ENCODE measurements at regions not wholly inside any gene's neighbourhood (a gene's known extent, or its start where the extent isn't known, plus 50 kb on each side); places are given as distances from the start of the nearest gene placed in this dataset.
"Not testable (repeated sequence)": the region's sequence is repeated elsewhere in the genome, so short reads cannot be mapped to it uniquely, and the experiment has no call there.

GRCh38 chr1:184878602-184879001 lies 95.7 kb downstream of the NIBAN1 start:
- TF ChIP-seq POLR2AphosphoS5 (IDR thresholded peaks at IDR 0.05) = no peak
- no peak for TF ChIP-seq CTCF (IDR thresholded peaks at IDR 0.05)
- no peak for TF ChIP-seq EP300 (IDR thresholded peaks at IDR 0.05)
- no peak for TF ChIP-seq POLR2A (IDR thresholded peaks at IDR 0.05; ENCODE audit: low read depth)
- 85% methylated on average over 1 of the region's 1 CpG for WGBS
- Histone ChIP-seq H3K36me3 (peaks cover 0 to 20% (median 0%) of the 10 kb centered on the region in 4 donors), H3K4me3 (no peak overlapping the region), H3K4me1 (peaks cover 59 to 73% (median 69%) of the 10 kb centered on the region in 4 donors), H3K9me3 (no peaks in the 10 kb centered on the region), H3K27me3 (no peaks in the 10 kb centered on the region), H3K27ac (replicated peaks in 1 of 4) (peak overlapping the region; percentile 34 to 89 (median 61))
- intact Hi-C loops (cut with DNase I) = no loop called here
- no peak for DNase-seq (ENCODE audit: extremely low spot score)

GRCh38 chr1:184878002-184878401 lies 96.3 kb downstream of the NIBAN1 start:
- H3K27me3 ChIP-seq = no peaks in the 10 kb centered on the region
- no peak for DNase-seq (ENCODE audit: extremely low spot score)
- H3K27ac ChIP-seq (replicated peaks in 1 of 4) = peak overlapping the region; percentile 34 to 89 (median 61)
- intact Hi-C loops (cut with DNase I) = no loop called here
- no peak overlapping the region for H3K4me3 ChIP-seq
- peaks cover 53 to 67% (median 63%) of the 10 kb centered on the region in 4 donors for H3K4me1 ChIP-seq
- no peak for TF ChIP-seq POLR2A (IDR thresholded peaks at IDR 0.05; ENCODE audit: low read depth)
- H3K36me3 ChIP-seq = peaks cover 0 to 17% (median 0%) of the 10 kb centered on the region in 4 donors
- H3K9me3 ChIP-seq = no peaks in the 10 kb centered on the region

GRCh38 chr1:184876015-184876414 lies 98.3 kb downstream of the NIBAN1 start:
- Histone ChIP-seq H3K4me1 (peaks cover 33 to 47% (median 43%) of the 10 kb centered on the region in 4 donors), H3K36me3 (peaks cover 0 to 11% (median 0%) of the 10 kb centered on the region in 4 donors), H3K27ac (replicated peaks in 1 of 4) (peak overlapping the region in 1 of 4 donors; percentile 15)
- H3K9me3 ChIP-seq; H3K4me3 ChIP-seq; intact Hi-C loops (cut with DNase I); DNase-seq (ENCODE audit: extremely low spot score); H3K27me3 ChIP-seq: not testable (repeated sequence)
- 80% methylated on average over 6 of the region's 6 CpGs for WGBS

GRCh38 chr1:184875218-184875617 lies 99.1 kb downstream of the NIBAN1 start:
- WGBS = 73% methylated on average over 4 of the region's 4 CpGs
- peak overlapping the region in 1 of 4 donors; percentile 15 for H3K27ac ChIP-seq (replicated peaks in 1 of 4)
- H3K36me3 ChIP-seq = peaks cover 0 to 6% (median 0%) of the 10 kb centered on the region in 4 donors
- H3K27me3 ChIP-seq = no peaks in the 10 kb centered on the region
- no peak overlapping the region for H3K4me3 ChIP-seq
- intact Hi-C loops (cut with DNase I) = no loop called here
- no peak for DNase-seq (ENCODE audit: extremely low spot score)
- TF ChIP-seq POLR2A (IDR thresholded peaks at IDR 0.05; ENCODE audit: low read depth) (no peak), CTCF (IDR thresholded peaks at IDR 0.05) (no peak), EP300 (IDR thresholded peaks at IDR 0.05) (no peak), POLR2AphosphoS5 (IDR thresholded peaks at IDR 0.05) (no peak)
- H3K9me3 ChIP-seq = no peaks in the 10 kb centered on the region
- peaks cover 25 to 39% (median 35%) of the 10 kb centered on the region in 4 donors for H3K4me1 ChIP-seq

- Histone ChIP-seq H3K36me3 (peaks cover 0 to 3% (median 0%) of the 10 kb centered on the region in 4 donors), H3K4me1 (peaks cover 13 to 27% (median 26%) of the 10 kb centered on the region in 4 donors), H3K9me3 (no peaks in the 10 kb centered on the region), H3K27ac (replicated peaks in 1 of 4) (no peak overlapping the region), H3K27me3 (no peaks in the 10 kb centered on the region), H3K4me3 (no peak overlapping the region)
- TF ChIP-seq POLR2A (IDR thresholded peaks at IDR 0.05; ENCODE audit: low read depth) (no peak), CTCF (IDR thresholded peaks at IDR 0.05) (no peak), EP300 (IDR thresholded peaks at IDR 0.05) (no peak), POLR2AphosphoS5 (IDR thresholded peaks at IDR 0.05) (no peak)
- intact Hi-C loops (cut with DNase I) = no loop called here
- 79% methylated on average over 7 of the region's 7 CpGs for WGBS
- no peak for DNase-seq (ENCODE audit: extremely low spot score)
These were observed 104.0 kb downstream of the NIBAN1 start for GRCh38 chr1:184870319-184870718.

Data from esophagus muscularis mucosa (tissue), 4 donors.